Sigmoid colon (tissue), 6 donors: ENCODE measurements at regions not wholly inside any gene's neighbourhood (a gene's known extent, or its start where the extent isn't known, plus 50 kb on each side); places are given as distances from the start of the nearest gene placed in this dataset.
"Not testable (repeated sequence)": the region's sequence is repeated elsewhere in the genome, so short reads cannot be mapped to it uniquely, and the experiment has no call there.

Experiments used
- DNase-seq: peaks from one replicate; pipeline ENCODE4 v3.0.0-alpha.2; 2019
- H3K27ac ChIP-seq, 4 donors: fragments of 200-600 bp; sonication (generic); one replicate each; pipeline ENCODE4 v1.5.1; 2016 to 2019; ENCODE audit warnings: mild to moderate bottlenecking in 1 of 4
- H3K27me3 ChIP-seq, 3 donors: fragments of 200-600 bp; sonication (generic); one replicate each; pipeline ENCODE4 v1.5.1; 2019; ENCODE audit warnings: mild to moderate bottlenecking in 1 of 3
- H3K36me3 ChIP-seq, 4 donors: fragments of 200-600 bp; sonication (generic); one replicate each; pipeline ENCODE4 v1.5.1; 2016 to 2019
- H3K4me1 ChIP-seq, 4 donors: fragments of 200-600 bp; sonication (generic); one replicate each; pipeline ENCODE4 v1.5.1; 2017 to 2019
- H3K4me3 ChIP-seq, 4 donors: fragments of 200-600 bp; sonication (generic); one replicate each; pipeline ENCODE4 v1.5.1; 2017 to 2019; ENCODE audit warnings: mild to moderate bottlenecking in 2 of 4, moderate library complexity in 1 of 4
- H3K9me3 ChIP-seq, 4 donors: fragments of 200-600 bp in 3 of 4; sonication (generic) in 3 of 4; one replicate each; pipeline versions ENCODE4 v1.5.1 to v1.6.1; 2013 to 2019
- EP300 ChIP-seq, 4 donors: sonication (generic); formaldehyde crosslinking; IDR thresholded peaks; one replicate each; pipeline ENCODE4 v1.6.1; 2017; ENCODE audit warnings: antibody characterized with exemption in 4 of 4
- POLR2A ChIP-seq, 2 donors: fragments of 450-650 bp; IDR thresholded peaks; one replicate each; pipeline ENCODE4 v1.6.1; 2016; ENCODE audit warnings: antibody characterized with exemption in 2 of 2, mild to moderate bottlenecking in 2 of 2, moderate library complexity in 2 of 2
- POLR2AphosphoS5 ChIP-seq, 4 donors: sonication (generic); formaldehyde crosslinking; IDR thresholded peaks; one replicate each; pipeline ENCODE4 v1.6.1; 2017; ENCODE audit warnings: antibody characterized with exemption in 4 of 4
- WGBS, 2 donors: extraction: QIAGEN DNeasy Blood & Tissue Kit; methylation state at CpG; one replicate each; pipeline ENCODE4 v1.1.7; 2013; 5-methylcytosine and 5-hydroxymethylcytosine counted together
- intact Hi-C: fragments of 100-400 bp; cut with DNase I; formaldehyde crosslinking; loops from one replicate; pipeline ENCODE4 v1.15.1; 2023
- TF ChIP-seq, protein P1 (sequence below), 4 experiments: fragments of 450-650 bp in 3 of 4; fragments of 200-600 bp in 1 of 4; IDR thresholded peaks; one replicate each; pipeline ENCODE4 v1.5.1; 2016 to 2019; ENCODE audit warnings: antibody characterized with exemption in 4 of 4, mild to moderate bottlenecking in 3 of 4, moderate library complexity in 2 of 4
- donor health status: healthy with polysubstance abuse.
- donor health status: healthy.

DNA sequence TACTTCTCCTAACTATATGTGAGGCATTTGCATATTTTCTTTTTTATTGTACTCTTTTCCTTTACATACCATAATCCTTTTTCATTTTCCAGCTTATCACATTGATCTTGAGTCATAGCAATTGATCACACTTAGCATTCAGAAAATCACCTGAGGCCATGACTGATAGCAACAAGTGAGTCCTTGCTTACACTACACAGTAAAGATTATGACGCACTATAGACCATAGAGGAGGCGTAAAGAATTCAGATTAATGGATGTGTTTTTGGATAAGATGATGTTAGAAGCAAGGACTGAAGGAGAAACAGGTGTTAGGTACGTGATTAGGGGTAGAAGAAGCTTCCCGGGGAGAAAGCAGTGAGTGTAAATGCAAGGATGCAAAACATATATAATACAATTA lies 637.7 kb downstream of the ETNK1 start:
- 82 to 84% methylated on average over 4 of the region's 4 CpGs for WGBS, 2 donors
- Histone ChIP-seq H3K27me3 (no peaks in the 10 kb centered on the region), H3K27ac (no peak overlapping the region), H3K9me3 (no peaks in the 10 kb centered on the region), H3K4me3 (no peak overlapping the region), H3K4me1 (no peaks in the 10 kb centered on the region), H3K36me3 (no peaks in the 10 kb centered on the region)
- DNase-seq = no peak
- intact Hi-C loops = no loop called here
- TF ChIP-seq POLR2AphosphoS5 (IDR thresholded peaks at IDR 0.05) = no peak
- no peak for TF ChIP-seq POLR2A (IDR thresholded peaks at IDR 0.05)
- TF ChIP-seq, protein P1, sequence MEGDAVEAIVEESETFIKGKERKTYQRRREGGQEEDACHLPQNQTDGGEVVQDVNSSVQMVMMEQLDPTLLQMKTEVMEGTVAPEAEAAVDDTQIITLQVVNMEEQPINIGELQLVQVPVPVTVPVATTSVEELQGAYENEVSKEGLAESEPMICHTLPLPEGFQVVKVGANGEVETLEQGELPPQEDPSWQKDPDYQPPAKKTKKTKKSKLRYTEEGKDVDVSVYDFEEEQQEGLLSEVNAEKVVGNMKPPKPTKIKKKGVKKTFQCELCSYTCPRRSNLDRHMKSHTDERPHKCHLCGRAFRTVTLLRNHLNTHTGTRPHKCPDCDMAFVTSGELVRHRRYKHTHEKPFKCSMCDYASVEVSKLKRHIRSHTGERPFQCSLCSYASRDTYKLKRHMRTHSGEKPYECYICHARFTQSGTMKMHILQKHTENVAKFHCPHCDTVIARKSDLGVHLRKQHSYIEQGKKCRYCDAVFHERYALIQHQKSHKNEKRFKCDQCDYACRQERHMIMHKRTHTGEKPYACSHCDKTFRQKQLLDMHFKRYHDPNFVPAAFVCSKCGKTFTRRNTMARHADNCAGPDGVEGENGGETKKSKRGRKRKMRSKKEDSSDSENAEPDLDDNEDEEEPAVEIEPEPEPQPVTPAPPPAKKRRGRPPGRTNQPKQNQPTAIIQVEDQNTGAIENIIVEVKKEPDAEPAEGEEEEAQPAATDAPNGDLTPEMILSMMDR (IDR thresholded peaks at IDR 0.05) = no peak
- no peak for TF ChIP-seq EP300 (IDR thresholded peaks at IDR 0.05)

- no peak for TF ChIP-seq EP300 (IDR thresholded peaks at IDR 0.05)
- TF ChIP-seq POLR2AphosphoS5 (IDR thresholded peaks at IDR 0.05) = no peak
- TF ChIP-seq POLR2A (IDR thresholded peaks at IDR 0.05) = no peak
- TF ChIP-seq, protein P1 (IDR thresholded peaks at IDR 0.05) = no peak
- H3K27me3 ChIP-seq = no peaks in the 10 kb centered on the region
- 76 to 80% methylated on average over 1 of the region's 1 CpG for WGBS, 2 donors
- no peak overlapping the region for H3K27ac ChIP-seq
- H3K4me1 ChIP-seq = no peaks in the 10 kb centered on the region
- H3K36me3 ChIP-seq = no peaks in the 10 kb centered on the region
- no peaks in the 10 kb centered on the region for H3K9me3 ChIP-seq
- intact Hi-C loops = no loop called here
- DNase-seq = no peak
- H3K4me3 ChIP-seq = no peak overlapping the region
These were observed 652.9 kb downstream of the ETNK1 start for GRCh38 chr12:23277831-23278230.

DNA sequence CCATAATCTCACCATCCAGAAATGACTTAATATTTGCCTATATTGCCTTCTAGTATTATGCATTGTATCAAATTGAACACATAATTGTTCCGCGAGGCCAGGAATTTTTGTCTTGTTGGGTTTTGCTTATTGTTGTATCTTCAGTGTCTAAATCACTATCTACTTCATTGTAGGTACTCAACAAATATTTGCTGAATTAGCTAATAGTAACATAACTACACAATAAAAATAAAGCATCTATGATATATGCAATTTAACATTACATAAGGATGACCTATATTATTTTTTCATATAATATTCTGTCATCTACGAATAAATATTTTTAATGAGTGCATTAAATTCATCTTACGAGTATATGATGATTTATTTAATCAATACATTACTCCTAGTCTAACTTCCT lies 656.3 kb downstream of the ETNK1 start:
- 87 to 88% methylated on average over 4 of the region's 4 CpGs for WGBS, 2 donors

GRCh38 chr12:23282701-23283100 lies 657.7 kb downstream of the ETNK1 start:
- intact Hi-C loops = no loop called here
- Histone ChIP-seq H3K27me3 (no peaks in the 10 kb centered on the region), H3K4me1 (no peaks in the 10 kb centered on the region)

More for the DNA sequence above, 656.3 kb downstream of the ETNK1 start:
- TF ChIP-seq POLR2A (IDR thresholded peaks at IDR 0.05) (no peak), POLR2AphosphoS5 (IDR thresholded peaks at IDR 0.05) (no peak), EP300 (IDR thresholded peaks at IDR 0.05) (no peak)
- TF ChIP-seq, protein P1 (IDR thresholded peaks at IDR 0.05) = no peak
- no peaks in the 10 kb centered on the region for H3K4me1 ChIP-seq
- no peak for DNase-seq
- H3K36me3 ChIP-seq = no peaks in the 10 kb centered on the region
- no peaks in the 10 kb centered on the region for H3K27me3 ChIP-seq
- H3K4me3 ChIP-seq = no peak overlapping the region
- no peak overlapping the region for H3K27ac ChIP-seq
- no peaks in the 10 kb centered on the region for H3K9me3 ChIP-seq
- intact Hi-C loops = no loop called here

GRCh38 chr12:23285764-23286530 lies 661.0 kb downstream of the ETNK1 start:
- H3K4me1 ChIP-seq, H3K36me3 ChIP-seq, H3K4me3 ChIP-seq, H3K27ac ChIP-seq, DNase-seq, H3K9me3 ChIP-seq, H3K27me3 ChIP-seq, intact Hi-C loops: not testable (repeated sequence)
- WGBS, 2 donors = 94% methylated on average over 57 of the region's 57 CpGs

More at GRCh38 chr12:23282701-23283100, 657.7 kb downstream of the ETNK1 start:
- Histone ChIP-seq H3K27ac (no peak overlapping the region), H3K9me3 (no peaks in the 10 kb centered on the region), H3K36me3 (no peaks in the 10 kb centered on the region), H3K4me3 (no peak overlapping the region)
- no peak for DNase-seq
- TF ChIP-seq, protein P1 (IDR thresholded peaks at IDR 0.05) = no peak
- TF ChIP-seq POLR2AphosphoS5 (IDR thresholded peaks at IDR 0.05) = no peak
- TF ChIP-seq POLR2A (IDR thresholded peaks at IDR 0.05) = no peak
- no peak for TF ChIP-seq EP300 (IDR thresholded peaks at IDR 0.05)
